Lower leg skin (tissue), 4 donors: ENCODE measurements at regions not wholly inside any gene's neighbourhood (a gene's known extent, or its start where the extent isn't known, plus 50 kb on each side); places are given as distances from the start of the nearest gene placed in this dataset.

Experiments
- DNase-seq, 2 donors: peaks; one replicate each; pipeline ENCODE4 v3.0.0-alpha.2; 2019; ENCODE audit warnings: low spot score in 2 of 2
- H3K4me3 ChIP-seq: fragments of 200-600 bp; sonication (generic); 2 replicates; pipeline ENCODE4 v1.5.1; 2017; ENCODE audit warnings: mild to moderate bottlenecking, low read depth; ENCODE audit not compliant: poor library complexity, severe bottlenecking
- CTCF ChIP-seq, 3 donors: fragments of 450-650 bp; IDR thresholded peaks; one replicate each; pipeline ENCODE4 v1.5.1; 2016; ENCODE audit warnings: antibody characterized with exemption in 3 of 3, mild to moderate bottlenecking in 3 of 3, moderate library complexity in 2 of 3
- POLR2A ChIP-seq, 2 donors: fragments of 450-650 bp; IDR thresholded peaks; one replicate each; pipeline ENCODE4 v1.6.1; 2016 to 2017; ENCODE audit warnings: antibody characterized with exemption in 2 of 2, mild to moderate bottlenecking in 1 of 2, moderate library complexity in 1 of 2
- WGBS, 2 donors: methylation state at CpG; one replicate each; pipeline ENCODE4 v1.1.5; 2018; 5-methylcytosine and 5-hydroxymethylcytosine counted together
- intact Hi-C: fragments of 100-400 bp; cut with DNase I; formaldehyde crosslinking; loops from one replicate; pipeline ENCODE4 v1.15.0; 2023; ENCODE audit warnings: low total_unique reads

- intact Hi-C loops: no loop called here
Observed at GRCh38 chr16:6032438-6032837, 934.8 kb upstream of the EEF2KMT start.

GRCh38 chr16:6031567-6031966 is 934.0 kb upstream of the EEF2KMT start:
- WGBS, 2 donors: 43 to 57% methylated on average over 7 of the region's 7 CpGs

More at GRCh38 chr16:6032438-6032837, 934.8 kb upstream of the EEF2KMT start:
- WGBS, 2 donors: 46 to 49% methylated on average over 3 of the region's 3 CpGs
- TF ChIP-seq POLR2A (IDR thresholded peaks at IDR 0.05) (no peak), CTCF (IDR thresholded peaks at IDR 0.05) (no peak)
- DNase-seq: no peak
- no peak overlapping the region for H3K4me3 ChIP-seq

GRCh38 chr16:6031102-6031501 is 933.5 kb upstream of the EEF2KMT start:
- intact Hi-C loops: no loop called here
- no peak overlapping the region for H3K4me3 ChIP-seq
- 76 to 82% methylated on average over 5 of the region's 5 CpGs for WGBS, 2 donors
- no peak for DNase-seq
- TF ChIP-seq POLR2A (IDR thresholded peaks at IDR 0.05): no peak
- no peak for TF ChIP-seq CTCF (IDR thresholded peaks at IDR 0.05)

More at GRCh38 chr16:6031567-6031966, 934.0 kb upstream of the EEF2KMT start:
- intact Hi-C loops: no loop called here
- TF ChIP-seq CTCF (IDR thresholded peaks at IDR 0.05) (no peak), POLR2A (IDR thresholded peaks at IDR 0.05) (no peak)
- no peak overlapping the region for H3K4me3 ChIP-seq
- DNase-seq: no peak

- H3K4me3 ChIP-seq: no peak overlapping the region
- intact Hi-C loops: no loop called here
- DNase-seq: no peak
- WGBS, 2 donors: 66 to 71% methylated on average over 7 of the region's 7 CpGs
- TF ChIP-seq POLR2A (IDR thresholded peaks at IDR 0.05) (no peak), CTCF (IDR thresholded peaks at IDR 0.05) (no peak)
Observed at GRCh38 chr16:6027733-6028132, 930.1 kb upstream of the EEF2KMT start.

- intact Hi-C loops: no loop called here
- WGBS, 2 donors: 75 to 76% methylated on average over 14 of the region's 14 CpGs
- H3K4me3 ChIP-seq: no peak overlapping the region
- DNase-seq: no peak
- no peak for TF ChIP-seq CTCF (IDR thresholded peaks at IDR 0.05)
Observed at GRCh38 chr16:6023449-6023848, 925.9 kb upstream of the EEF2KMT start.

- TF ChIP-seq CTCF (IDR thresholded peaks at IDR 0.05): no peak
- no peak for TF ChIP-seq POLR2A (IDR thresholded peaks at IDR 0.05)
- H3K4me3 ChIP-seq: no peak overlapping the region
- WGBS, 2 donors: 54 to 55% methylated on average over 9 of the region's 9 CpGs
- intact Hi-C loops: no loop called here
- DNase-seq: no peak
Observed at GRCh38 chr16:6021276-6021943, 923.8 kb upstream of the EEF2KMT start.
